GM23338 (cell line): ENCODE measurements at regions not wholly inside any gene's neighbourhood (a gene's known extent, or its start where the extent isn't known, plus 50 kb on each side); places are given as distances from the start of the nearest gene placed in this dataset.

ENCODE experiments used
- ATAC-seq: fragments of 200-7000 bp; cut with Tn5 transposase; 3 replicates; pipeline ENCODE4 v1.9.1; 2020
- DNase-seq: peaks from one replicate; pipeline ENCODE4 v3.0.0-alpha.2; 2015; ENCODE audit warnings: low spot score
- H2AFZ ChIP-seq: fragments of 200-600 bp; sonication (generic); 2 replicates; pipeline ENCODE4 v1.8.0; 2016; ENCODE audit warnings: antibody characterized with exemption, mild to moderate bottlenecking, moderate library complexity
- H3F3A ChIP-seq: fragments of 200-600 bp; sonication (generic); replicated peaks from 2 replicates; pipeline ENCODE4 v1.8.0; 2017; ENCODE audit warnings: antibody characterized with exemption, mixed run types, low read depth
- H3K27ac ChIP-seq: fragments of 200-600 bp; sonication (generic); 2 replicates; pipeline ENCODE4 v1.6.1; 2016; ENCODE audit warnings: low read depth
- H3K27me3 ChIP-seq: fragments of 200-600 bp; sonication (generic); 2 replicates; pipeline ENCODE4 v1.8.0; 2016; ENCODE audit warnings: mild to moderate bottlenecking, mixed run types, moderate library complexity; ENCODE audit not compliant: insufficient read depth
- H3K36me3 ChIP-seq: fragments of 200-600 bp; sonication (generic); 2 replicates; pipeline ENCODE4 v1.8.0; 2016; ENCODE audit warnings: mild to moderate bottlenecking; ENCODE audit not compliant: insufficient read depth
- H3K4me1 ChIP-seq: fragments of 200-600 bp; sonication (generic); 2 replicates; pipeline ENCODE4 v1.8.0; 2016; ENCODE audit warnings: mild to moderate bottlenecking, moderate library complexity; ENCODE audit not compliant: insufficient read depth
- H3K4me2 ChIP-seq: fragments of 200-600 bp; sonication (generic); 2 replicates; pipeline ENCODE4 v1.7.1; 2017; ENCODE audit warnings: mixed run types
- H3K4me3 ChIP-seq: fragments of 200-600 bp; sonication (generic); 2 replicates; pipeline ENCODE4 v1.6.1; 2016; ENCODE audit warnings: mixed run types
- H3K79me2 ChIP-seq: fragments of 200-600 bp; sonication (generic); replicated peaks from 2 replicates; pipeline ENCODE4 v1.8.0; 2017; ENCODE audit warnings: mild to moderate bottlenecking; ENCODE audit not compliant: insufficient read depth
- H3K9me2 ChIP-seq: fragments of 200-600 bp; sonication (generic); 2 replicates; pipeline ENCODE4 v1.8.0; 2017; ENCODE audit not compliant: insufficient read depth
- H4K20me1 ChIP-seq: fragments of 200-600 bp; sonication (generic); replicated peaks from 2 replicates; pipeline ENCODE4 v1.8.0; 2017; ENCODE audit warnings: mild to moderate bottlenecking; ENCODE audit not compliant: insufficient read depth
- H3K27ac Mint-ChIP-seq: 2 replicates; pipeline ENCODE4 v1.8.0; 2020; ENCODE audit warnings: inconsistent platforms, mild to moderate bottlenecking, moderate library complexity, mixed read lengths
- H3K27me3 Mint-ChIP-seq: 3 replicates; pipeline ENCODE4 v1.8.0; 2022; ENCODE audit warnings: low read depth, mild to moderate bottlenecking, moderate library complexity, mixed read lengths, inconsistent platforms; ENCODE audit not compliant: insufficient read depth, poor library complexity
- H3K36me3 Mint-ChIP-seq: 3 replicates; pipeline ENCODE4 v1.8.0; 2021; ENCODE audit warnings: low read depth, mild to moderate bottlenecking, inconsistent platforms, moderate library complexity, mixed read lengths
- H3K4me1 Mint-ChIP-seq: 3 replicates; pipeline ENCODE4 v1.8.0; 2020; ENCODE audit warnings: mild to moderate bottlenecking, inconsistent platforms, mixed read lengths
- H3K4me3 Mint-ChIP-seq: 3 replicates; pipeline ENCODE4 v1.8.0; 2021; ENCODE audit warnings: moderate library complexity, mild to moderate bottlenecking, inconsistent platforms, mixed read lengths
- H3K9me3 Mint-ChIP-seq: 3 replicates; pipeline ENCODE4 v1.8.0; 2020; ENCODE audit warnings: moderate library complexity, mild to moderate bottlenecking, inconsistent platforms, mixed read lengths
- CREB1 ChIP-seq: fragments of 250-450 bp; sonication (Bioruptor Pico); IDR thresholded peaks from 2 replicates; pipeline ENCODE4 v1.5.0; 2020; ENCODE audit warnings: low read depth, mild to moderate bottlenecking, moderate library complexity
- CTCF ChIP-seq, 2 experiments: fragments of 200-600 bp in 1 of 2; sonication (generic) in 1 of 2; conservative IDR thresholded peaks; 2 replicates each; pipeline versions ENCODE4 v1.5.1 to v1.6.1; 2016 to 2017; ENCODE audit warnings: antibody characterized with exemption in 2 of 2, low read depth in 2 of 2, mild to moderate bottlenecking in 2 of 2, moderate library complexity in 1 of 2
- EZH2 ChIP-seq: fragments of 200-600 bp; sonication (generic); IDR thresholded peaks from one replicate; pipeline ENCODE4 v1.8.0; 2017; ENCODE audit warnings: antibody characterized with exemption, mild to moderate bottlenecking, low read depth; ENCODE audit not compliant: unreplicated experiment
- EZH2phosphoT487 ChIP-seq: fragments of 200-600 bp; sonication (generic); IDR thresholded peaks from one replicate; pipeline ENCODE4 v1.8.1; 2018; ENCODE audit warnings: antibody characterized with exemption; ENCODE audit not compliant: unreplicated experiment
- JUNB ChIP-seq: IDR thresholded peaks from one replicate; pipeline ENCODE4 v1.6.1; 2016; ENCODE audit warnings: antibody characterized with exemption; ENCODE audit not compliant: unreplicated experiment
- NANOG ChIP-seq: IDR thresholded peaks from 2 replicates; pipeline ENCODE4 v1.6.1; 2016; ENCODE audit warnings: antibody characterized with exemption, borderline replicate concordance
- POLR2AphosphoS5 ChIP-seq: IDR thresholded peaks from 2 replicates; pipeline ENCODE4 v1.6.1; 2016; ENCODE audit warnings: antibody characterized with exemption, low read depth
- REST ChIP-seq: IDR thresholded peaks from one replicate; pipeline ENCODE4 v1.6.1; 2018; ENCODE audit warnings: antibody characterized with exemption; ENCODE audit not compliant: unreplicated experiment
- STAT1 ChIP-seq: IDR thresholded peaks from one replicate; pipeline ENCODE4 v1.6.1; 2016; ENCODE audit warnings: antibody characterized with exemption; ENCODE audit not compliant: unreplicated experiment
- ZNF114 ChIP-seq: fragments of 250-450 bp; sonication (Bioruptor Pico); IDR thresholded peaks from 2 replicates; pipeline ENCODE4 v1.5.0; 2020; ENCODE audit warnings: mild to moderate bottlenecking, moderate library complexity
- ZNF331 ChIP-seq: fragments of 250-450 bp; sonication (Bioruptor Pico); IDR thresholded peaks from 2 replicates; pipeline ENCODE4 v1.5.0; 2020; ENCODE audit warnings: low read depth, mild to moderate bottlenecking, moderate library complexity
- ZNF462 ChIP-seq: fragments of 250-450 bp; sonication (Bioruptor Pico); IDR thresholded peaks from 2 replicates; pipeline ENCODE4 v1.5.0; 2020; ENCODE audit warnings: mild to moderate bottlenecking, moderate library complexity
- TF ChIP-seq, protein P1 (sequence below): IDR thresholded peaks from 2 replicates; pipeline ENCODE4 v1.6.1; 2016; ENCODE audit warnings: antibody characterized with exemption

DNA sequence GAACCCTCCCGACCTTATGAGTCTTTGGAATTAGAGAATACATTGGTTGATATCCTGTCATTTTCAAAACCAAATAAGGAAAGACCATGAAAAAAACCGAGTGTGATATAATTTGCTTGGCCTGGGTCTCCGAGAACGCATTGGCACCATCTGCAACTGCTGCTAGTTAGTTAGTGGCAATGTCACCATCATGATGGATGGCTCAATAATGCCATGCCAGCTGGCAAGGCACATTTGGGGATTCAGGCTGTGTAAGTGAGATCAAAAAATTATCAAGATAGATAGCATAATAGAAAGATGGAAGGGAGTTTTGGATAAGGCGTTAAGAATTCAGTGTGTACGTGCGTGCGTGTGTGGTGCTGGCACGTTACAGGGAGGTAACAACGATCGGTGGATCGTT, 134.7 kb upstream of the TCERG1L start:
- no peak overlapping the region for H3K4me3 ChIP-seq
- no peaks in the 10 kb centered on the region for H3K27me3 ChIP-seq
- no peak overlapping the region for H2AFZ ChIP-seq
- Mint-ChIP-seq H3K9me3 (peaks cover 94% of the 10 kb centered on the region), H3K36me3 (peaks cover 24% of the 10 kb centered on the region), H3K4me3 (no peak overlapping the region), H3K27ac (no peak overlapping the region), H3K4me1 (no peaks in the 10 kb centered on the region), H3K27me3 (peaks cover 9% of the 10 kb centered on the region)
- no peak overlapping the region for H3K27ac ChIP-seq
- H3K36me3 ChIP-seq, result no peaks in the 10 kb centered on the region
- no peak for DNase-seq
- no peaks in the 10 kb centered on the region for H3K79me2 ChIP-seq
- TF ChIP-seq REST, result no peak
- no peak for TF ChIP-seq ZNF331 (CRISPR knock-in tag)
- TF ChIP-seq CTCF (conservative IDR thresholded peaks at IDR 0.05; ENCODE audit: low read depth in 2 of 2), result no peak
- TF ChIP-seq ZNF114 (CRISPR knock-in tag), result no peak
- TF ChIP-seq JUNB, result no peak
- no peak for TF ChIP-seq NANOG
- no peak for TF ChIP-seq POLR2AphosphoS5
- TF ChIP-seq EZH2phosphoT487, result no peak
- no peak for TF ChIP-seq EZH2
- TF ChIP-seq, protein P1, sequence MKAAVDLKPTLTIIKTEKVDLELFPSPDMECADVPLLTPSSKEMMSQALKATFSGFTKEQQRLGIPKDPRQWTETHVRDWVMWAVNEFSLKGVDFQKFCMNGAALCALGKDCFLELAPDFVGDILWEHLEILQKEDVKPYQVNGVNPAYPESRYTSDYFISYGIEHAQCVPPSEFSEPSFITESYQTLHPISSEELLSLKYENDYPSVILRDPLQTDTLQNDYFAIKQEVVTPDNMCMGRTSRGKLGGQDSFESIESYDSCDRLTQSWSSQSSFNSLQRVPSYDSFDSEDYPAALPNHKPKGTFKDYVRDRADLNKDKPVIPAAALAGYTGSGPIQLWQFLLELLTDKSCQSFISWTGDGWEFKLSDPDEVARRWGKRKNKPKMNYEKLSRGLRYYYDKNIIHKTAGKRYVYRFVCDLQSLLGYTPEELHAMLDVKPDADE, result no peak
- no peak for TF ChIP-seq STAT1
- no peak for TF ChIP-seq ZNF462 (CRISPR knock-in tag)
- no peak for TF ChIP-seq CREB1 (CRISPR knock-in tag)
- H3K4me1 ChIP-seq, result no peaks in the 10 kb centered on the region
- no peak overlapping the region for H3K4me2 ChIP-seq
- ATAC-seq, result no peak
- no peaks in the 10 kb centered on the region for H3F3A ChIP-seq
- no peaks in the 10 kb centered on the region for H4K20me1 ChIP-seq
- H3K9me2 ChIP-seq, result no peaks in the 10 kb centered on the region
